IMR-90 (cell line): ENCODE measurements at regions not wholly inside any gene's neighbourhood (a gene's known extent, or its start where the extent isn't known, plus 50 kb on each side); places are given as distances from the start of the nearest gene placed in this dataset.

Experiments
- ATAC-seq: fragments of 200-7000 bp; cut with Tn5 transposase; 2 replicates; pipeline ENCODE4 v1.9.1; 2020; ENCODE audit warnings: low read depth, mild to moderate bottlenecking, moderate library complexity
- BruUV-seq: library from RNA; stranded (reverse); fragments of 400-500 nt; replicated peaks from 2 replicates; lab custom pipeline; 2021; lab: Mats Ljungman, UMichigan
- CTCF ChIA-PET: fragments of 300-600 bp; formaldehyde crosslinking; extraction: SDS; loops from one replicate; lab custom pipeline; 2021; ENCODE audit warnings: antibody characterized with exemption; lab: Yijun Ruan, JAX
- POLR2A ChIA-PET: fragments of 300-600 bp; sonication (Branson Sonifier 250); formaldehyde crosslinking; loops from one replicate; lab custom pipeline; 2022; ENCODE audit warnings: antibody characterized with exemption; ENCODE audit not compliant: unreplicated experiment; lab: Charles Lee
- DNase-seq: peaks from one replicate; pipeline ENCODE4 v3.0.0; 2013
- H2AFZ ChIP-seq: replicated peaks from 2 replicates; pipeline ENCODE3; 2013; ENCODE audit warnings: low read length, mild to moderate bottlenecking; ENCODE audit not compliant: poor library complexity
- H2AK5ac ChIP-seq: 2 replicates; pipeline ENCODE4 v1.6.1; 2013; ENCODE audit warnings: low read depth, low read length, inconsistent platforms
- H2AK9ac ChIP-seq: replicated peaks from 2 replicates; pipeline ENCODE3; 2013; ENCODE audit warnings: mild to moderate bottlenecking, low read depth, low read length, moderate library complexity; ENCODE audit not compliant: poor library complexity
- H2BK120ac ChIP-seq: 2 replicates; pipeline ENCODE4 v1.6.1; 2013; ENCODE audit warnings: low read depth, low read length, inconsistent platforms
- H2BK15ac ChIP-seq: 3 replicates; pipeline ENCODE4 v1.6.1; 2013; ENCODE audit warnings: low read depth, low read length, inconsistent platforms
- H2BK20ac ChIP-seq: 2 replicates; pipeline ENCODE4 v1.6.1; 2013; ENCODE audit warnings: low read depth, mild to moderate bottlenecking, inconsistent platforms, low read length, moderate library complexity
- H2BK5ac ChIP-seq: 2 replicates; pipeline ENCODE4 v1.6.1; 2013; ENCODE audit warnings: mild to moderate bottlenecking, low read depth, low read length, inconsistent platforms; ENCODE audit not compliant: poor library complexity, severe bottlenecking
- H3K14ac ChIP-seq: replicated peaks from 2 replicates; pipeline ENCODE4 v1.6.1; 2013; ENCODE audit warnings: low read depth, low read length, inconsistent platforms
- H3K18ac ChIP-seq: 2 replicates; pipeline ENCODE4 v1.6.1; 2013; ENCODE audit warnings: low read depth, low read length, control low read depth
- H3K23ac ChIP-seq: 2 replicates; pipeline ENCODE4 v1.6.1; 2013; ENCODE audit warnings: low read depth, low read length, inconsistent platforms
- H3K27ac ChIP-seq: 2 replicates; pipeline ENCODE4 v1.5.1; 2013; ENCODE audit warnings: mild to moderate bottlenecking, control low read depth, low read length; ENCODE audit not compliant: insufficient read depth
- H3K27me3 ChIP-seq: 2 replicates; pipeline ENCODE4 v1.6.1; 2013; ENCODE audit warnings: low read length; ENCODE audit not compliant: control insufficient read depth, insufficient read depth
- H3K36me3 ChIP-seq: 2 replicates; pipeline ENCODE4 v1.6.1; 2013; ENCODE audit warnings: low read length, mixed read lengths; ENCODE audit not compliant: control insufficient read depth, insufficient read depth
- H3K4ac ChIP-seq: 2 replicates; pipeline ENCODE4 v1.6.1; 2013; ENCODE audit warnings: low read depth, low read length, inconsistent platforms
- H3K4me1 ChIP-seq: 2 replicates; pipeline ENCODE4 v1.6.1; 2013; ENCODE audit warnings: low read length, mixed read lengths; ENCODE audit not compliant: control insufficient read depth, insufficient read depth
- H3K4me2 ChIP-seq: 2 replicates; pipeline ENCODE4 v1.6.1; 2013; ENCODE audit warnings: low read depth, mild to moderate bottlenecking, control low read depth, low read length, moderate library complexity
- H3K4me3 ChIP-seq: 2 replicates; pipeline ENCODE4 v1.5.1; 2013; ENCODE audit warnings: low read depth, mild to moderate bottlenecking, control low read depth, low read length, moderate library complexity; ENCODE audit not compliant: insufficient read depth
- H3K56ac ChIP-seq: 2 replicates; pipeline ENCODE4 v1.6.1; 2013; ENCODE audit warnings: low read length, inconsistent platforms; ENCODE audit not compliant: insufficient read depth; ENCODE audit errors: extremely low read depth
- H3K79me1 ChIP-seq, 2 experiments: 2 replicates each; pipeline ENCODE4 v1.6.1; 2013; ENCODE audit warnings: low read length in 2 of 2, inconsistent platforms in 1 of 2, low read depth in 1 of 2
- H3K9ac ChIP-seq: 2 replicates; pipeline ENCODE4 v1.6.1; 2013; ENCODE audit warnings: low read depth, low read length, control low read depth
- H3K9me1 ChIP-seq: 2 replicates; pipeline ENCODE4 v1.6.1; 2013; ENCODE audit warnings: low read length, inconsistent platforms; ENCODE audit not compliant: insufficient read depth
- H3K9me3 ChIP-seq: 2 replicates; pipeline ENCODE4 v1.6.1; 2013; ENCODE audit warnings: low read length; ENCODE audit not compliant: control insufficient read depth, insufficient read depth
- H4K20me1 ChIP-seq: 2 replicates; pipeline ENCODE4 v1.6.1; 2013; ENCODE audit warnings: low read length, inconsistent platforms; ENCODE audit not compliant: insufficient read depth
- H4K5ac ChIP-seq: 2 replicates; pipeline ENCODE4 v1.6.1; 2013; ENCODE audit warnings: mild to moderate bottlenecking, low read depth, low read length, control low read depth
- H4K8ac ChIP-seq, 2 experiments: 2 replicates each; pipeline ENCODE4 v1.6.1; 2013; ENCODE audit warnings: low read depth in 2 of 2, low read length in 2 of 2, control low read depth in 1 of 2, inconsistent platforms in 1 of 2
- H4K91ac ChIP-seq: 2 replicates; pipeline ENCODE4 v1.6.1; 2013; ENCODE audit warnings: low read depth, low read length, inconsistent platforms; ENCODE audit not compliant: insufficient read depth
- BHLHE40 ChIP-seq: fragments of 150-350 bp; IDR thresholded peaks from 2 replicates; pipeline ENCODE4 v1.6.1; 2016; ENCODE audit warnings: mild to moderate bottlenecking, low read depth, low read length
- CHD1 ChIP-seq: IDR thresholded peaks from 2 replicates; pipeline ENCODE4 v1.6.1; 2012; ENCODE audit warnings: low read depth, low read length, improper control_type of control experiment
- FOS ChIP-seq: fragments of 150-350 bp; IDR thresholded peaks from 2 replicates; pipeline ENCODE4 v1.6.1; 2016; ENCODE audit warnings: low read depth, low read length
- MAZ ChIP-seq: IDR thresholded peaks from 2 replicates; pipeline ENCODE4 v1.6.1; 2012; ENCODE audit warnings: low read depth, mild to moderate bottlenecking, low read length, improper control_type of control experiment, moderate library complexity, borderline replicate concordance
- MXI1 ChIP-seq: IDR thresholded peaks from 2 replicates; pipeline ENCODE4 v1.6.1; 2012; ENCODE audit warnings: low read depth, mild to moderate bottlenecking, low read length, moderate library complexity, borderline replicate concordance
- NFE2L2 ChIP-seq: fragments of 150-350 bp; IDR thresholded peaks from 2 replicates; pipeline ENCODE4 v1.6.1; 2016; ENCODE audit warnings: low read depth, mild to moderate bottlenecking, low read length
- RAD21 ChIP-seq: IDR thresholded peaks from 2 replicates; pipeline ENCODE4 v1.6.1; 2012; ENCODE audit warnings: low read length, improper control_type of control experiment
- RFX5 ChIP-seq: IDR thresholded peaks from 2 replicates; pipeline ENCODE4 v1.8.0; 2012; ENCODE audit warnings: low read depth, mild to moderate bottlenecking, low read length, moderate library complexity
- WGBS, 2 experiments: methylation state at CpG; one replicate each; pipeline versions ENCODE4 v1.1.5 to v1.1.7; 2013; ENCODE audit warnings: missing lambda C conversion rate in 2 of 2; ENCODE audit not compliant: insufficient read length in 1 of 2; ENCODE audit errors: extremely low coverage in 2 of 2; 5-methylcytosine and 5-hydroxymethylcytosine counted together
- dilution Hi-C: fragments of 300-500 bp; cut with HindIII; formaldehyde crosslinking; loops from one replicate; pipeline ENCODE4 v1.14.3; 2018; ENCODE audit warnings: low sequenced_read_pairs; ENCODE audit not compliant: unreplicated experiment
- in situ Hi-C: fragments of 300-500 bp; cut with MboI; formaldehyde crosslinking; loops from 3 replicates; pipeline ENCODE4 v1.14.3; 2019; ENCODE audit warnings: low sequenced_read_pairs, inconsistent platforms, mixed read lengths
- intact Hi-C: fragments of 100-400 bp; cut with micrococcal nuclease; formaldehyde crosslinking; loops from 2 replicates; pipeline ENCODE4 v1.10.0; 2022
- TF ChIP-seq, protein P1 (sequence below): conservative IDR thresholded peaks from 2 replicates; pipeline ENCODE4 v1.5.1; 2012; ENCODE audit warnings: mild to moderate bottlenecking, low read depth, low read length, improper control_type of control experiment

DNA sequence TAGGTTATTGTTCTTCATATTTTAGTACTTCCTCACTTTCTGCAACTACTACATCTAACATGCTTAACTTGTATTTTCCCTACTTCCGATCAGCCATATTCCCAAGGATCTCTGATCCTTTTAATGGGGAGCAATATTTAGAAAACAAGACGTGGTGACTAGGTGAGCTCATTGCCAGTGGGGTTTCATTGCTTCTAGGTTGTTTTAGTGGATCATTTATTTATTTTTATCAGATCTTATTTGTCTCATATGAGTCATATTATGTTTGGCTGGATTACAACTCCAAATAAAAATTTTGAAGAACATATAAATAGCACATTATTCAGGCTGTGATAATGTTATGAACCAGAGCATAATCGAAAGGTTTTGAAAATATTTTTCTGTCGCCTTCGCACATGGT, 480.9 kb upstream of the TMEFF2 start:
- BruUV-seq, result no TSS peak
- WGBS, 2 experiments, result no CpG with 5 or more reads among the region's 5 CpGs
- Histone ChIP-seq H3K9me1 (no peaks in the 10 kb centered on the region), H3K18ac (no peak overlapping the region), H2BK120ac (no peak overlapping the region), H3K4me3 (no peak overlapping the region), H3K56ac (no peak overlapping the region), H3K23ac (no peak overlapping the region), H3K36me3 (no peaks in the 10 kb centered on the region), H4K8ac (no peak overlapping the region), H3K4me2 (no peak overlapping the region), H2AFZ (no peak overlapping the region), H2BK20ac (no peak overlapping the region), H3K79me1 (no peaks in the 10 kb centered on the region), H3K14ac (no peak overlapping the region), H3K27ac (no peak overlapping the region), H4K91ac (no peak overlapping the region), H2BK5ac (no peak overlapping the region), H2AK9ac (no peak overlapping the region), H3K4ac (no peak overlapping the region), H2BK15ac (no peak overlapping the region), H3K9ac (no peak overlapping the region), H2AK5ac (no peak overlapping the region), H4K20me1 (no peaks in the 10 kb centered on the region), H3K9me3 (peaks cover 14% of the 10 kb centered on the region), H3K27me3 (no peaks in the 10 kb centered on the region), H3K4me1 (no peaks in the 10 kb centered on the region), H4K5ac (no peak overlapping the region)
- ATAC-seq, result no peak
- DNase-seq, result no peak
- intact Hi-C loops, result no loop called here
- POLR2A ChIA-PET, result no interaction called here
- in situ Hi-C loops, result no loop called here
- CTCF ChIA-PET, result interaction anchor here (0.6 kb wide), 1 partner anchor 182 kb away, joined by 3 read pairs; no protein-coding TSS in a partner anchor
- dilution Hi-C loops, result no loop called here
- TF ChIP-seq MXI1, result no peak
- no peak for TF ChIP-seq RAD21
- no peak for TF ChIP-seq BHLHE40
- no peak for TF ChIP-seq MAZ
- TF ChIP-seq NFE2L2, result no peak
- TF ChIP-seq CHD1, result no peak
- no peak for TF ChIP-seq RFX5
- TF ChIP-seq, protein P1, sequence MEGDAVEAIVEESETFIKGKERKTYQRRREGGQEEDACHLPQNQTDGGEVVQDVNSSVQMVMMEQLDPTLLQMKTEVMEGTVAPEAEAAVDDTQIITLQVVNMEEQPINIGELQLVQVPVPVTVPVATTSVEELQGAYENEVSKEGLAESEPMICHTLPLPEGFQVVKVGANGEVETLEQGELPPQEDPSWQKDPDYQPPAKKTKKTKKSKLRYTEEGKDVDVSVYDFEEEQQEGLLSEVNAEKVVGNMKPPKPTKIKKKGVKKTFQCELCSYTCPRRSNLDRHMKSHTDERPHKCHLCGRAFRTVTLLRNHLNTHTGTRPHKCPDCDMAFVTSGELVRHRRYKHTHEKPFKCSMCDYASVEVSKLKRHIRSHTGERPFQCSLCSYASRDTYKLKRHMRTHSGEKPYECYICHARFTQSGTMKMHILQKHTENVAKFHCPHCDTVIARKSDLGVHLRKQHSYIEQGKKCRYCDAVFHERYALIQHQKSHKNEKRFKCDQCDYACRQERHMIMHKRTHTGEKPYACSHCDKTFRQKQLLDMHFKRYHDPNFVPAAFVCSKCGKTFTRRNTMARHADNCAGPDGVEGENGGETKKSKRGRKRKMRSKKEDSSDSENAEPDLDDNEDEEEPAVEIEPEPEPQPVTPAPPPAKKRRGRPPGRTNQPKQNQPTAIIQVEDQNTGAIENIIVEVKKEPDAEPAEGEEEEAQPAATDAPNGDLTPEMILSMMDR, result no peak
- TF ChIP-seq FOS, result no peak
